Ishikawa (cell line): ENCODE measurements at regions not wholly inside any gene's neighbourhood (a gene's known extent, or its start where the extent isn't known, plus 50 kb on each side); places are given as distances from the start of the nearest gene placed in this dataset.

Experiments
- CEBPB ChIP-seq: IDR thresholded peaks from 2 replicates; pipeline ENCODE4 v1.6.1; 2012
- CREB1 ChIP-seq: IDR thresholded peaks from 2 replicates; pipeline ENCODE4 v1.6.1; 2012; ENCODE audit warnings: low read depth
- EGR1 ChIP-seq: IDR thresholded peaks from 2 replicates; pipeline ENCODE4 v1.6.1; 2012
- EP300 ChIP-seq: IDR thresholded peaks from 2 replicates; pipeline ENCODE4 v1.6.1; 2012; ENCODE audit warnings: borderline replicate concordance
- FOXM1 ChIP-seq: IDR thresholded peaks from 2 replicates; pipeline ENCODE4 v1.6.1; 2012; ENCODE audit warnings: low read depth, borderline replicate concordance
- MAX ChIP-seq: IDR thresholded peaks from 2 replicates; pipeline ENCODE4 v1.6.1; 2012
- NFIC ChIP-seq: IDR thresholded peaks from 2 replicates; pipeline ENCODE4 v1.6.1; 2012
- RAD21 ChIP-seq: IDR thresholded peaks from 2 replicates; pipeline ENCODE4 v1.6.1; 2012; ENCODE audit warnings: low read depth
- REST ChIP-seq: IDR thresholded peaks from 2 replicates; pipeline ENCODE4 v1.6.1; 2012; ENCODE audit warnings: low read depth, mild to moderate bottlenecking
- TAF1 ChIP-seq: IDR thresholded peaks from 2 replicates; pipeline ENCODE4 v1.6.1; 2012; ENCODE audit warnings: low read depth, mild to moderate bottlenecking
- TCF12 ChIP-seq: IDR thresholded peaks from 2 replicates; pipeline ENCODE4 v1.6.1; 2012; ENCODE audit warnings: low read depth
- TEAD4 ChIP-seq: IDR thresholded peaks from 2 replicates; pipeline ENCODE4 v1.6.1; 2012
- USF1 ChIP-seq: IDR thresholded peaks from 2 replicates; pipeline ENCODE4 v1.6.1; 2012
- YY1 ChIP-seq: IDR thresholded peaks from 2 replicates; pipeline ENCODE4 v1.6.1; 2012; ENCODE audit warnings: low read depth
- ZBTB7A ChIP-seq: IDR thresholded peaks from 2 replicates; pipeline ENCODE4 v1.6.1; 2012; ENCODE audit warnings: low read depth

GRCh38 chr2:128566671-128567070, 248.0 kb upstream of the HS6ST1 start:
- TF ChIP-seq MAX (no peak), FOXM1 (no peak), YY1 (no peak), EGR1 (no peak), CREB1 (no peak), TEAD4 (no peak), REST (no peak), USF1 (no peak), CEBPB (no peak), EP300 (no peak), ZBTB7A (no peak), RAD21 (no peak), NFIC (no peak), TAF1 (no peak), TCF12 (no peak)

- no peak for TF ChIP-seq CEBPB
- no peak for TF ChIP-seq ZBTB7A
- no peak for TF ChIP-seq TCF12
- no peak for TF ChIP-seq CREB1
- no peak for TF ChIP-seq TEAD4
- no peak for TF ChIP-seq RAD21
- no peak for TF ChIP-seq EGR1
- TF ChIP-seq TAF1, result no peak
- TF ChIP-seq EP300, result no peak
- no peak for TF ChIP-seq FOXM1
- no peak for TF ChIP-seq USF1
- TF ChIP-seq NFIC, result no peak
- TF ChIP-seq REST, result no peak
- TF ChIP-seq MAX, result no peak
- no peak for TF ChIP-seq YY1
Observed at GRCh38 chr2:128568106-128568505, 249.4 kb upstream of the HS6ST1 start.

GRCh38 chr2:128573116-128573515, 254.4 kb upstream of the HS6ST1 start:
- TF ChIP-seq MAX, result no peak
- 0 out of 2 replicates have a peak, but pooled peaks have one; percentile 3 for TF ChIP-seq RAD21

GRCh38 chr2:128573531-128573930, 254.9 kb upstream of the HS6ST1 start:
- TF ChIP-seq NFIC (no peak), CEBPB (no peak), CREB1 (no peak), EGR1 (no peak), TAF1 (no peak)

GRCh38 chr2:128577141-128577930, 258.7 kb upstream of the HS6ST1 start:
- TF ChIP-seq RAD21 (no peak), FOXM1 (no peak), MAX (no peak), EGR1 (no peak), TEAD4 (no peak)
